ENCODE measurements at regions not wholly inside any gene's neighbourhood (a gene's known extent, or its start where the extent isn't known, plus 50 kb on each side); places are given as distances from the start of the nearest gene placed in this dataset.
"Not testable (repeated sequence)": the region's sequence is repeated elsewhere in the genome, so short reads cannot be mapped to it uniquely, and the experiment has no call there.

GRCh38 chr3:150328654-150329040 lies 79.5 kb upstream of the TSC22D2 start:
- no peak for DNase-seq (ENCODE audit: low spot score)

GRCh38 chr3:150327678-150328653 lies 80.1 kb upstream of the TSC22D2 start:
- DNase-seq (ENCODE audit: low spot score): no peak

- no peak for DNase-seq (ENCODE audit: low spot score)
Measured at GRCh38 chr3:150324788-150325187, 83.3 kb upstream of the TSC22D2 start.

DNA sequence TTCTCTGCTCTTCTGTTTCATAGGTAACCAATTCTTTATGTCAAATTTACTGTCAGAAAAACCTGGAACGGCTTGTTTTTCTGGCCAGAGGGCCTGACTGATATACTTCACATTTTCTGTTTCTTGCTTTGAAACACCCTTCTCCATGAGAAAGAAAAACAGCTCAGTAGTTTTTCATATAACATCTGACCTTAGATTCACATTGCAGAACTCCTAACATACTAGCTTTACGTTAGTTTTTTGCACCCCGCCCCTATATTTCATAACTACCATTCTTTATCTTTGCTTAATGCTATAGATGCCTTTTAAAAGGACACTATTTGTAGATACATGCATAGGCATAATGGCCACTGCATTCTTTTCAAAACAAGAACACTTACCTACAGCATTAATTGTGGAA lies 83.9 kb upstream of the TSC22D2 start:
- DNase-seq (ENCODE audit: low spot score): no peak

- no peak for DNase-seq (ENCODE audit: low spot score)
Measured at GRCh38 chr3:150323770-150324169, 84.3 kb upstream of the TSC22D2 start.

GRCh38 chr3:150323091-150323490 lies 85.0 kb upstream of the TSC22D2 start:
- DNase-seq (ENCODE audit: low spot score): not testable (repeated sequence)

DNA sequence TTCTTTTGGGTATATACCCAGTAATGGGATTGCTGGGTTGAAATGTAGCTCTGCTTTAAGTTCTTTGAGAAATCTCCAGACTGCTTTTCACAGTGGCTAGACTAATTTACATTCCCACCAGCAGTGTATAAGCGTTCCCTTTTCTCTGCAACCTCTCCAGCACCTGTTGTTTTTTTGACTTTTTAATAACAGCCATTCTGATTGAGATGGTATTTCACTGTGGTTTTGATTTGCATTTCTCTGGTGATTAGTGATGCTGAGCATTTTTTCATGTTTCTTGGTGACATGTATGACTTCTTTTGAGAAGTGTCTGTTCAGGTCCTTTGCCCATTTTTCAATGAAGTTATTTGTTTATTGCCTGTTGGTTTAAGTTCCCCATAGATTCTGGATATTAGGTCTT lies 87.1 kb upstream of the TSC22D2 start:
- not testable (repeated sequence) for DNase-seq (ENCODE audit: low spot score)

GRCh38 chr3:150319900-150320299 lies 88.2 kb upstream of the TSC22D2 start:
- DNase-seq (ENCODE audit: low spot score): peak; percentile 82

GRCh38 chr3:150317469-150317868 lies 90.6 kb upstream of the TSC22D2 start:
- DNase-seq (ENCODE audit: low spot score): no peak

DNA sequence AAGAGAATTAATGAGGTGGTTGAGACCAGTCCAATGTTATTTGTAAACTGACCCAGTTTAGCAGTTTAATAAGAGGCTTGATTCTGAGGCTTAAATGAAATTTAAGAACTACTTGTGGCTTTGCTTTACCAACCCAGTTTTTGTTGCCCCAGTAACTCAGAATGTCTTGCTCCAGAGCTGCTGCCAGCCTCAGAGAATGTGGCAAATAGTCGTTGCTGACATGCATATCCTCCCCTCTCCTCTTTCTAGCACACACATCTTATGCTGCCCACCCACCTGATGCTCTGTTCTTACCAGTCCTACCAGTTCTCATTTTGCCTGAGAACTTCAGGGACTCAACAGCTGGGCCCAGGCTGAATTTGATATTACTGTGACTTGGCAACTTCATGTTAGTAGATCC lies 92.4 kb upstream of the TSC22D2 start:
- no peak for DNase-seq (ENCODE audit: low spot score)

DNA sequence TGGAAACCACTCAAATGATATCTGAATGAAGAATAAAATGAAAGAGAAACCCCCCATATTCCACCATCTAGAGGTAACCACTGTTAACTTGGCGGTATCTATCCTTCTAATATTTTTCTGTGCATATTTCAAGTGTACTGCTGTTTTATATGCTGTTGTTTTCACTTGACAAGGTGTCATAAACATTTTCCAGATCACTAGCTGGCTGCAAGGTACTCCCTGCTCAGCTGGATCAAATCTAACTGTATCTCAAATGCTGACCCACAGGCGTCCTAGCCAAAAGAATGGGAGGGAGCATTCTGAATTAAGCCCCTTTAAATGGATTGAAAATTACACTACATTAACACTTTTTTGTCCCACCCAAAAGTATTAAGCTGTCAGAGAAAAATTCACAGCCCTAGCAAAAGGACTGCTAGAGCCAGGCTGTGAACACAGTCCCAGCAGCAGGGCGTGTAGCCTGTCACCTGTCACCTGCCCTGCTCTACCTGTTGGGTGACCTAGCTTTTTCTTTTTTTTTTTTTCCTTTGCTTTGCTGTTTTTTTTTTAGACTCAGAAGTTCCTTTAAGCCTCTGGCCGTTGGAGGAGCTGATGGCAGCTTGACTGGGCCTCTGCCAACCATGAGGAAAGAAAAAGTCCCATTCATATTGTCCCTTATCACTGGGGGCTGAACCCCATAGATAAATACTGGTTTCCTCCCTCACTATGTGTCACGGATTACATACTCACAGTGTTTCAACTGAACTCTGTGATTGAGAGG lies 93.7 kb upstream of the TSC22D2 start:
- no peak for DNase-seq (ENCODE audit: low spot score)

DNA sequence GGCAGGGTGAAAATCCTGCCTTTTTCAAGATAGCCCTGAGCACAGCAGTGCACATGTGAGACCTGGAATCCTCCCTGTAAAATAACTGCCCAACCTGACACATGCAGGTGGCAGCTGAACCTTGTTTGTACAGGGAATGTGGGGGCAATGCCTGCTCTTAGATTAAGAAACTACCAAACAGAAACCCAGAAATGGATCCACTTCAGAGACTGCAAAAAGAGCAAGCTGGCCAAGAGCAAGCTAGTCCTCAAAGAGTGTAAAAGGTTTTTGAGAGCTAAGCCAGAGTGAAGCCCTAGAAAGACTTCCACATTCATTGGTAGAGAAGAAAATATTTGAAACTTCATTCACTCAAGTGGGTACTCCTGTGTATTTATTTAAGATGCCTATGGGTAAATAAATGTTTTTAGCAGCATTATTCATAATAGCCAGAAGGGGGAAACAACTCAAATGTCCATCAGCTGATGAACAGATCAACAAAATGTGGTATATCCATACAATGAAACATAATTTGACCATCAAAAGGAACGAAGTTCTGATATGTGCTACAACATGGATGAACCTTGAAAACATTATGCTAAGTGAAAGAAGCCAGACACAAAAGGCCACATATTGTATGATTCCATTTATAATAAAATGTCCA lies 96.0 kb upstream of the TSC22D2 start:
- no peak for DNase-seq (ENCODE audit: low spot score)

GRCh38 chr3:150311156-150311555 lies 96.9 kb upstream of the TSC22D2 start:
- DNase-seq (ENCODE audit: low spot score): no peak

GRCh38 chr3:150309557-150309956 lies 98.5 kb upstream of the TSC22D2 start:
- no peak for DNase-seq (ENCODE audit: low spot score)

DNA sequence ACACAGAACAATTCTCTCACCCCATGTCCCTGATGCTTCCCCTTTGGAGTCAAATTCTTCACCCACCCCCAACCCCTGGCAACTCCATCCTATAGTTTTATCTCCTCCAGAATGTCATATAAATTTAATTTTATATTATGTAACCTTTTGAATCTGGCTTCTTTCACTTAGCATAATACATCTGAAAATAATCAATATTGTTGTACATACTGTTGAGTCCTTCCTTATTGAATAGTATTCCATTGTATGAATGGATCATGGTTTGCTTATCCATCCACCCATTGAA lies 98.9 kb upstream of the TSC22D2 start:
- DNase-seq (ENCODE audit: low spot score): no peak

GRCh38 chr3:150308481-150309256 lies 99.4 kb upstream of the TSC22D2 start:
- no peak for DNase-seq (ENCODE audit: low spot score)

- DNase-seq (ENCODE audit: low spot score): no peak
Measured at GRCh38 chr3:150308037-150308319, 100.1 kb upstream of the TSC22D2 start.

DNA sequence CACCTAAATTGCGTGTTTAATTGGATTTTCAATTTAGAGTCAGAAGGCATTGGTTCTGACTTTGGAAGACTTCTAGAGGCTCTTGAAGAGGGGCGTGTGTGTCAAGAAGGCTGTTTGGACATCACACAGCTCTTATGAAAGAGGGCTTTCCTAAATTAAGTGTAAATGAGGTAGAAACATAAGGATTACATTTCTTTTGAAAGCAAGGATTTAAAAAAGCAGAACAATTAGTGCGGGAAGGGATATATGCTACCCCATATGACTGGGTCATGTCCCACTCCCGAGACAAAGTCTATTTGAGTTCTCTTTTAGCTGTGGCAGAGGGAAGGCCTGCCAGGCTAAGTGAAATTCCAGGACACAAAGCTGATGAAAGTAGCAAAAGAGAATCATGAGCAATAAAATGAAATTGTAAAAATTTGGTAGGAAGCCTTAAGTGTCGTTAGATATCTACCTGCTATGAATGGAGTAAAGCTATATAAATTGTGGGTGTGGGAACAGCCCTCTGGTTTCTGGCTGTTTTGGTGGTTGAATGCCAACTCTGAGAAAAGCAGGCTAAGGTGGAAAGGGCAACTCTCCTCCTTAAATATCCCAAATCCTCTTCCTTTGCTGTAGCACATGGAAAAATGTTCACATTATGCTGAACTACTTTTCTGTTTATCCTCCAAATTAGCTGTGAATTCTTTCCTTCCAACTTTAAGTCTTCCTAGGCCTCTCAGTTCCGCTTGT lies 100.6 kb upstream of the TSC22D2 start:
- DNase-seq (ENCODE audit: low spot score): no peak

GRCh38 chr3:150306906-150307305 lies 101.2 kb upstream of the TSC22D2 start:
- DNase-seq (ENCODE audit: low spot score): no peak

GRCh38 chr3:150306083-150306482 lies 102.0 kb upstream of the TSC22D2 start:
- DNase-seq (ENCODE audit: low spot score): no peak

- no peak for DNase-seq (ENCODE audit: low spot score)
Measured at GRCh38 chr3:150303768-150304167, 104.3 kb upstream of the TSC22D2 start.

- DNase-seq (ENCODE audit: low spot score): no peak
Measured at GRCh38 chr3:150302246-150302645, 105.9 kb upstream of the TSC22D2 start.
